Activated CD8-positive, alpha-beta T cell treated with anti-CD3 and anti-CD28 coated beads for 36 hours (primary cell): ENCODE measurements at regions not wholly inside any gene's neighbourhood (a gene's known extent, or its start where the extent isn't known, plus 50 kb on each side); places are given as distances from the start of the nearest gene placed in this dataset.

Experiments
- ATAC-seq: fragments of 200-7000 bp; cut with Tn5 transposase; one replicate; pipeline ENCODE4 v1.10.0; 2021; ENCODE audit warnings: mild to moderate bottlenecking, moderate library complexity
- CTCF ChIA-PET: fragments of 350-600 bp; sonication (Branson Sonifier 250); formaldehyde crosslinking; loops from one replicate; lab custom pipeline; 2021; ENCODE audit warnings: antibody characterized with exemption; lab: Charles Lee
- POLR2A ChIA-PET: fragments of 350-600 bp; sonication (Branson Sonifier 250); formaldehyde crosslinking; loops from one replicate; lab custom pipeline; 2021; ENCODE audit warnings: antibody characterized with exemption; lab: Charles Lee
- DNase-seq: peaks from one replicate; pipeline ENCODE4 v3.0.0-alpha.2; 2020
- H3K27ac Mint-ChIP-seq: one replicate; pipeline ENCODE4 v1.8.0; 2021; ENCODE audit warnings: mild to moderate bottlenecking, mixed read lengths
- H3K27me3 Mint-ChIP-seq: one replicate; pipeline ENCODE4 v1.8.0; 2021; ENCODE audit warnings: mixed read lengths
- H3K36me3 Mint-ChIP-seq: one replicate; pipeline ENCODE4 v1.8.0; 2021; ENCODE audit warnings: low read depth, mixed read lengths
- H3K4me1 Mint-ChIP-seq: one replicate; pipeline ENCODE4 v1.8.0; 2021; ENCODE audit warnings: low read depth, mixed read lengths
- H3K4me3 Mint-ChIP-seq: one replicate; pipeline ENCODE4 v1.8.0; 2021; ENCODE audit warnings: mild to moderate bottlenecking, moderate library complexity, mixed read lengths
- H3K9me3 Mint-ChIP-seq: one replicate; pipeline ENCODE4 v1.8.0; 2021; ENCODE audit warnings: mixed read lengths
- intact Hi-C: fragments of 100-400 bp; cut with micrococcal nuclease; formaldehyde crosslinking; loops from one replicate; pipeline ENCODE4 v1.10.0; 2022
- TF ChIP-seq, protein P1 (sequence below): fragments of 200-600 bp; IDR thresholded peaks from one replicate; pipeline ENCODE4 v1.8.0; 2022; ENCODE audit warnings: antibody characterized with exemption, mild to moderate bottlenecking

DNA sequence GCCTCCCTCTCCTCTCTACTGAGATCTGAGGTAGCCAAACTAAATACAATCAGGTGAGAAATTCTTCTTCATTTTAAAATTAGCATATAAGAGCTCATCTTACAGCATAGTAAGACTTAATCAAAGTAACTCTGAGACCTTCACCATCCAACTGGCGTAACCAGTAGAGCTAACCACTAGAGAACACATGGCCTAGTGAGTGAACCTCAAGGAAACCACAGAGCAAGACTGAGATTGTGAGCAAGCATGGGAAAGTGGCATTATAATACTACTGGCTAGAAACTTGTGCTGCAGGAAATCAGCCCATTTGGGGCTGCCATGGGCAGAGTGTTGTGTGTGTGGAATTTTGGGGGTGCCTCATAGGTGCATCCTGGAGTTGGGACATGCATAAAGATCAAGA, 61.1 kb upstream of the SPHKAP start:
- H3K4me1 Mint-ChIP-seq, result no peaks in the 10 kb centered on the region
- ATAC-seq, result no peak
- intact Hi-C loops, result no loop called here
- no peaks in the 10 kb centered on the region for H3K27me3 Mint-ChIP-seq
- DNase-seq, result no peak
- H3K4me3 Mint-ChIP-seq, result no peak overlapping the region
- CTCF ChIA-PET, result no interaction called here
- TF ChIP-seq, protein P1, sequence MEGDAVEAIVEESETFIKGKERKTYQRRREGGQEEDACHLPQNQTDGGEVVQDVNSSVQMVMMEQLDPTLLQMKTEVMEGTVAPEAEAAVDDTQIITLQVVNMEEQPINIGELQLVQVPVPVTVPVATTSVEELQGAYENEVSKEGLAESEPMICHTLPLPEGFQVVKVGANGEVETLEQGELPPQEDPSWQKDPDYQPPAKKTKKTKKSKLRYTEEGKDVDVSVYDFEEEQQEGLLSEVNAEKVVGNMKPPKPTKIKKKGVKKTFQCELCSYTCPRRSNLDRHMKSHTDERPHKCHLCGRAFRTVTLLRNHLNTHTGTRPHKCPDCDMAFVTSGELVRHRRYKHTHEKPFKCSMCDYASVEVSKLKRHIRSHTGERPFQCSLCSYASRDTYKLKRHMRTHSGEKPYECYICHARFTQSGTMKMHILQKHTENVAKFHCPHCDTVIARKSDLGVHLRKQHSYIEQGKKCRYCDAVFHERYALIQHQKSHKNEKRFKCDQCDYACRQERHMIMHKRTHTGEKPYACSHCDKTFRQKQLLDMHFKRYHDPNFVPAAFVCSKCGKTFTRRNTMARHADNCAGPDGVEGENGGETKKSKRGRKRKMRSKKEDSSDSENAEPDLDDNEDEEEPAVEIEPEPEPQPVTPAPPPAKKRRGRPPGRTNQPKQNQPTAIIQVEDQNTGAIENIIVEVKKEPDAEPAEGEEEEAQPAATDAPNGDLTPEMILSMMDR, result no peak
- no peak overlapping the region for H3K27ac Mint-ChIP-seq
- H3K36me3 Mint-ChIP-seq, result no peaks in the 10 kb centered on the region
- POLR2A ChIA-PET, result no interaction called here
- no peaks in the 10 kb centered on the region for H3K9me3 Mint-ChIP-seq

DNA sequence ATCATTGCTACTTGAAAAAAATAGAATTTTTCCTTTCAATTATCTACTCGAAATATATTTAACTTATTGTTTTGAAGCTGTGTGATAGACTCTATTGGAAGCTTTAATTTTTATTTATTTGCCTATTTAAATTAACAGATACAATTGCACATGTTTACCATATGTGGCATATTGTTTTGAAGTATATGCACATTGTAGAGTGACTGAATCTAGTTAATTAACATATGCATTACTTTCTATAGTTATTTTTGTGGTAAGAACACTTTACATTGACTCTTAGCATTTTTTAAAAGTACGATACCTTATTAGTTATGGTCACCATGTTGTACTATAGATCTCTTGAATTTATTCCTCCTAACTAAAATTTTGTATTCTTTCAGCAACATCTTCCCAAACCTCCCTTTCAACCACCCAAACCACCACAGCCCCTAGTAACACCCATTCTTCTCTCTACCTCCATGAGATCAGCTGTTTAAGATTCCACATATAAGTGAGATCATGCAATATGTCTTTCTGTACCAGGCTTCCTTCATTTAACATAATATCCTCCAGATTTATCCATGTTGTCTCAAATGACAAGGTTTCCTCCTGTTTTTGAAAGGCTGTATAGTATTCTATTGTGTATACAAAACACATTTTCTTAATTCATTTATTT, 58.5 kb upstream of the SPHKAP start:
- Mint-ChIP-seq H3K27me3 (no peaks in the 10 kb centered on the region), H3K9me3 (peaks cover 2% of the 10 kb centered on the region), H3K27ac (no peak overlapping the region), H3K4me1 (no peaks in the 10 kb centered on the region), H3K4me3 (no peak overlapping the region), H3K36me3 (no peaks in the 10 kb centered on the region)
- TF ChIP-seq, protein P1, result no peak
- intact Hi-C loops, result no loop called here
- POLR2A ChIA-PET, result no interaction called here
- ATAC-seq (no peak), DNase-seq (no peak)
- CTCF ChIA-PET, result no interaction called here

DNA sequence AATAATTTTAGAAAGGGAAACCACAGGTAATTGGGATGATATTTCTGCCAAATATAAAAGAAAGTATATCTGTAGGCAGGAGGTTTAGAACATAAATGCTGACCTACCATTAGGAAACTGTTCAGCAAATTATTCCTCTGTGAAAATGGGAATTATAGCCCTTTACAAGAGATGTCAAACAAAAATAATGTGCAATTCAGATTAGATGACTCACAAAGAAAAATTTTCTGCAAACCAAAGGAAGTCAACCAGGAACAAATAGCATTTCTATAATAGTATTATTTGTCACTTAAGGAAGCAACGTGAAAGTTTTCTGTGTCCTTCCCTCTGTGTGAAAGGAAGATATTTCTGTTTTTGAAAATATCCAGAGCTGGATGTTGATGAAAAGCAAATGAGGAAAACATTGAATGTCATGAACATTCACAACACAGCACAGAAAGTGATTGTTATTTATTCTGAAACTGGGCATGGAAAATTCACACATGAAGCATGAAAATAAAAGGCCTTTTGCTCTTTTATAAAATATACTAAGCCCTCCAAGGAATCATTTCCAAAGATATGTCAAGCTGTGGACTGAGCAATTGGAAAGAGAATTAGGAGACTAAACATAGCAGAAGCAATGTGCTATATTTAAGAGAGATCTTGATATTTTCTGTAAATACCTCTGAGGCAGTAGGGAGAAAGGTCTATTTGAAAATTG, 57.9 kb upstream of the SPHKAP start:
- ChIA-PET POLR2A (no interaction called here), CTCF (no interaction called here)
- ATAC-seq, result no peak

More for the DNA sequence above, 57.9 kb upstream of the SPHKAP start:
- no peak for DNase-seq
- Mint-ChIP-seq H3K9me3 (peaks cover 2% of the 10 kb centered on the region), H3K27me3 (no peaks in the 10 kb centered on the region), H3K36me3 (no peaks in the 10 kb centered on the region), H3K4me3 (no peak overlapping the region), H3K4me1 (no peaks in the 10 kb centered on the region), H3K27ac (no peak overlapping the region)
- TF ChIP-seq, protein P1, result no peak
- intact Hi-C loops, result no loop called here
